ENCODE measurements at regions not wholly inside any gene's neighbourhood (a gene's known extent, or its start where the extent isn't known, plus 50 kb on each side); places are given as distances from the start of the nearest gene placed in this dataset.

- DNase-seq: no peak
These were observed 60.9 kb upstream of the CHRM2 start for GRCh38 chr7:136807598-136807997.

GRCh38 chr7:136803028-136803427, 65.4 kb upstream of the CHRM2 start:
- DNase-seq: no peak

GRCh38 chr7:136783934-136784333, 84.5 kb upstream of the CHRM2 start:
- DNase-seq: no peak

GRCh38 chr7:136741941-136742340, 126.5 kb upstream of the CHRM2 start:
- DNase-seq: peak; percentile 5

- DNase-seq: no peak
These were observed 139.5 kb upstream of the CHRM2 start for GRCh38 chr7:136728945-136729344.

GRCh38 chr7:136726460-136726859, 142.0 kb upstream of the CHRM2 start:
- no peak for DNase-seq

GRCh38 chr7:136717910-136718557, 150.4 kb upstream of the CHRM2 start:
- DNase-seq: no peak

GRCh38 chr7:136714062-136714461, 154.4 kb upstream of the CHRM2 start:
- no peak for DNase-seq

GRCh38 chr7:136710751-136711150, 157.7 kb upstream of the CHRM2 start:
- DNase-seq: no peak

GRCh38 chr7:136709876-136710275, 158.6 kb upstream of the CHRM2 start:
- no peak for DNase-seq

GRCh38 chr7:136702913-136703312, 165.5 kb upstream of the CHRM2 start:
- DNase-seq: no peak

- no peak for DNase-seq
These were observed 169.5 kb upstream of the CHRM2 start for GRCh38 chr7:136698977-136699376.

GRCh38 chr7:136698231-136698630, 170.2 kb upstream of the CHRM2 start:
- no peak for DNase-seq

- no peak for DNase-seq
These were observed 171.2 kb upstream of the CHRM2 start for GRCh38 chr7:136697271-136697670.

GRCh38 chr7:136693166-136694119, 175.0 kb upstream of the CHRM2 start:
- DNase-seq: no peak

GRCh38 chr7:136692221-136692620, 176.2 kb upstream of the CHRM2 start:
- DNase-seq: no peak

GRCh38 chr7:136688601-136689000, 179.9 kb upstream of the CHRM2 start:
- no peak for DNase-seq

- DNase-seq: peak; percentile 8
These were observed 180.6 kb upstream of the CHRM2 start for GRCh38 chr7:136687693-136688322.

- no peak for DNase-seq
These were observed 182.8 kb upstream of the CHRM2 start for GRCh38 chr7:136685501-136686173.

- peak; percentile 48 for DNase-seq
These were observed 190.7 kb upstream of the CHRM2 start for GRCh38 chr7:136677471-136678365.

- DNase-seq: no peak
These were observed 200.9 kb upstream of the CHRM2 start for GRCh38 chr7:136667584-136667983.

GRCh38 chr7:136665878-136666509, 202.5 kb upstream of the CHRM2 start:
- DNase-seq: no peak
